Retinal pigment epithelial cell (primary cell): ENCODE measurements at regions not wholly inside any gene's neighbourhood (a gene's known extent, or its start where the extent isn't known, plus 50 kb on each side); places are given as distances from the start of the nearest gene placed in this dataset.
"Not testable (repeated sequence)": the region's sequence is repeated elsewhere in the genome, so short reads cannot be mapped to it uniquely, and the experiment has no call there.

Source experiments
- DNase-seq: peaks from one replicate; pipeline ENCODE4 v3.0.0-alpha.2; 2010; ENCODE audit warnings: low read depth
- H3K4me3 ChIP-seq: 2 replicates; pipeline ENCODE4 v1.5.1; 2011; ENCODE audit warnings: mild to moderate bottlenecking, low read length, control low read depth, moderate library complexity
- CTCF ChIP-seq: conservative IDR thresholded peaks from 2 replicates; pipeline ENCODE4 v1.5.1; 2011; ENCODE audit warnings: low read depth, low read length, control low read depth, inconsistent platforms

DNA sequence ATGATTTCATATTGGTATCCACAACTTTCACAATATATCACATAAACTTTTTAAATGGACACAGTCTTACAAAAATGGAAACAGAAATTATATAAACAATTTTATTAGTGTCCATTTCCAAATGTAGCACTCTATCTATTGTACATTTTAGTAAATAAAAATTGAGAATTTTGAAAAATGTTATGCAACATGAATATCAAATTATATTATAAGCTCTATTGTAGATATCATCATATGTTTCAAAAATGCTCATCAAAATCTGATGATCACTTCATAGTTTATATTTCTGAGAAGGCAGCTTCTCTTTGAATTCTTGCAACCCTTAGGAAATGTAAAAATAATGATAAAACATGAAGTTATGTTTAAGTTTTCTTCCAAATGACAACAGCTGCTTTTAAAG is 1928.6 kb downstream of the PCDH9 start:
- TF ChIP-seq CTCF: no peak
- no peak for DNase-seq
- no peak overlapping the region for H3K4me3 ChIP-seq

DNA sequence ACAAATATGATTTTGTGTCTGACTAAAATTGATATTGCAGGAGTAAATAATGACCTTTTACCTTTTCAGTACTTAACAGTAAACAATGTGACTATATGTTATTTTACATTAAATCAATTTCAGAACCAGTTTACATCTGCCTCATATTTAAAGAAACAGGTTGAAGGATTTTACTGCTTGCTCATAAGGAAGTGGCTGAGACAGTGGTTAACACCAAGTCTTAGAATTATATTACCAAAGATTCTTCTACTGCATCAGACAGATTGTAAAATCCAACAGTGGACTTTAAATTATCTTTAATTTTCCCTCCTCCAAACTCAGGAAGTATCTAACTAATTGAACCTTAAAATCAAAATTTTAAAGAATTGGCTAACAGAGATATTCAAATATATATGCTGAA is 1929.9 kb downstream of the PCDH9 start:
- no peak for TF ChIP-seq CTCF
- DNase-seq: no peak
- no peak overlapping the region for H3K4me3 ChIP-seq

GRCh38 chr13:65293530-65294198 is 1936.5 kb downstream of the PCDH9 start:
- DNase-seq: no peak
- no peak for TF ChIP-seq CTCF
- no peak overlapping the region for H3K4me3 ChIP-seq

DNA sequence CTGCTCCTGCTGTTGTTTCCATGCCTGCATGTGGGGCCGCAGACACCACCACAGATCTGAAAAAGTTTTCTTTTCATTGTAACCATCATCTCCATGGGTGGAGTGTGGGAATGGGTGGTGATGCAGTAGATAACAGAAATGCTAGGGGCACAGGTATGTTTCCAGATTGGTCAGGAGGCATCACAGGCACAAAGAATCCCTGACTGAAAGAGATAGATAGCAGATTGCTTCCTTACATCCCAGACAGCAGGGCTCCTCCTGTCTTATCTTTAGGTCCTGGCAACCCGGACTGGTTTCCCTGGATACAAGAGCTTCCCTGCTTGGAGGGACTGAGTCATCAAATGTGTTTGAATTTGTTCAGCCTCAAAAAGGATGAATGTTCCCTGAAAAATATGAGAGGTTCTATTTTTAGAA is 1937.6 kb downstream of the PCDH9 start:
- TF ChIP-seq CTCF: no peak
- no peak overlapping the region for H3K4me3 ChIP-seq
- no peak for DNase-seq

- DNase-seq: no peak
- H3K4me3 ChIP-seq: no peak overlapping the region
- TF ChIP-seq CTCF: no peak
Measured at GRCh38 chr13:65287405-65287804, 1942.7 kb downstream of the PCDH9 start.

DNA sequence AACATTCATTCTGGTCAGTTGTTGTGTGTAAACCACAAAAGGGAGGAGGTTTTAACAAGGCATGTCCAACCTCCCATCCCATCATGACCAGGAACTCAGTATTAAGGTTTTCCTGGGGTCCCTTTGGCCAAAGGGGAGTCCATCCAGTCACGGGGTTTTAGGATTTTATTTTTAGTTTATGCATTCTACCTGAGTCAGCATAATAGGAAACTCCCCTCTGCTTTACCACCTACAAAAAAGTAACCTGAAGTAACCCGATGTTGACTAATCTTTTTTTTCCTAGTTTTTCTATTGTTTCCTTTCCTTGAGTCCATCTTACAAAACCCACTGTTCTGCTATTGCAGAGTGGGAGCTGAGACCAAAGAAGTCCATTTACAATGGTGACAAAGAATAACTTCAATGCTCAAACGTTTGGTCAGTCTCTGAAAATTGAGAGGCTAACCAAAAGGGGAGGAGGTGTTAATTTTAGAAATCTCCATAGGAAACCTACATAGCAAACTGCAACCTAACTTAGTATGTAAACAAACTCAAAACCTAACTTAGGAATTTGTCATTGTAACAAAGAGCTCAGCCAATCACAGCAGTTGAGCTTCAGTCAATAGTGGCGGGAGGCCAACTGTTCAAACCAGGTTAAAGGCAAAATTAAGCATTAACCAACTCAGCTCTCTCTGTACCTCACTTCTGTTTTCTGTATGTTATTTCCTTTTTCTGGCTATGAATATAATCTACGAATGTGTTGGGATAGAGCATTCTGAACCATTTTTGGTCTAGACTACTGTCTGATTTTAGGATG is 1954.1 kb downstream of the PCDH9 start:
- no peak for DNase-seq
- no peak overlapping the region for H3K4me3 ChIP-seq
- no peak for TF ChIP-seq CTCF

- TF ChIP-seq CTCF: no peak
- DNase-seq: no peak
- H3K4me3 ChIP-seq: no peak overlapping the region
Measured at GRCh38 chr13:65275108-65275507, 1955.0 kb downstream of the PCDH9 start.

- DNase-seq, H3K4me3 ChIP-seq: not testable (repeated sequence)
Measured at GRCh38 chr13:65273811-65274420, 1956.2 kb downstream of the PCDH9 start.
